HG03442 (cell line): ENCODE measurements at regions not wholly inside any gene's neighbourhood (a gene's known extent, or its start where the extent isn't known, plus 50 kb on each side); places are given as distances from the start of the nearest gene placed in this dataset.
"Not testable (repeated sequence)": the region's sequence is repeated elsewhere in the genome, so short reads cannot be mapped to it uniquely, and the experiment has no call there.

Source experiments
- ATAC-seq: cut with Tn5 transposase; IDR thresholded peaks from one replicate; pipeline ENCODE4 v1.9.1; 2021; ENCODE audit warnings: mild to moderate bottlenecking, moderate library complexity; ENCODE audit not compliant: unreplicated experiment

DNA sequence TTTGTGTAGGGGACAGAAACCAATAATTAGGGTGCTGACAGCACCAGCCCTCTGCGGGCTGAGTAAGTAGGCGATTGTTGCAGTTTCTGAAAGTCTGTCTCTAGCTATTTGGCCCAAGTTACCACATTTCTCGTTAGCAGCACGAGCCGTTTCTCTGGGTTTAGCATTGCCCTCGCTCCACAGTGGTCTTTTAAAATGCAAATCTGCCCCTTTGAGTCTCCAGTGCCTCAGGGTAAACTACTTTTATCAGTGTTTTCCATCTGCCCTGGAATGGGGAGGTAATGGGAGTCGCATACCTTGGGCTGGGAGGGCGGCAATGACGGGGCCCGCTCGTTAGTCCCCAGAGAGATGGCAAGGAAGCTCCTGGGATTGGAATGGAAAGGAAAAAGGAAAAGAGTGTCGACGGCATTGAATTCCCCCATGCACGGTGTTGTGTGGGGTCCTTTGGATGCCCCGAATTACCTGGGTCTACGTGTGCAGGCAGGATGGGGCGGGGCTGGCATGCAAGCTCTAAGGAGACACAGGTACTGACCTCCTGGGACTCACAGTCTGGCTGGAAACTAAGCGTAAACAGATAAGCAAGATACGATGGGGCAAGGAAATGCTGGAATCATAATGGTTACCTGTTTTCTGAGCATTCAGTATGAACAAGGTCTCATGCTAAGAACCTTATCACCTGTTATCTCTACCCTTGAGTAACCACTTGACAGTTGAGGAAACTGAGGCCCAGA, 131.8 kb upstream of the MAP1LC3B2 start:
- ATAC-seq, result no peak

DNA sequence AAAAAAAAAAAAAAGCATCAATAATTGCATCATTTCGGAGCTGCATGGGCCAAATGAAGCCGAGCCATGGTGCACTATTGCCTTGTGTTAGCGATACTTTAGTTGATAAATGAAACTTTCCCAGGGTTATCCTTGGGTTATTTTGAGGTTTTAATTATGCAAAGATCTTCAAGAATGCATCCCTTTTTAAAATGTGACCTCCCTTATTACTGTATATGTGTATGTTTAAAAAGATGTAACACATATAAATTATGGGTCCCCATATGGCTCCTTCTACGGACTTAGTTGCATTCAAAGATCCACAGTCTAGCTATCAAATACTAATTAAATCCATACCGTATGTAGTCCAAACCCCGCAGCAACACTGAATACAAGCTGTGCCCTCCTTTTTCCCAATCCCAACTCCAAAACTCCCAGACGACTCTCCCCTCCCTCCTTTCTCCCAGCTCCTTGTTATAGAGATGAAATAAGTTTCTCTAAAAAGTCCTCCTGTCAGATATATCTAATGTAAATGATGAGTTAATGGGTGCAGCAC, 129.3 kb upstream of the MAP1LC3B2 start:
- ATAC-seq, result no peak

DNA sequence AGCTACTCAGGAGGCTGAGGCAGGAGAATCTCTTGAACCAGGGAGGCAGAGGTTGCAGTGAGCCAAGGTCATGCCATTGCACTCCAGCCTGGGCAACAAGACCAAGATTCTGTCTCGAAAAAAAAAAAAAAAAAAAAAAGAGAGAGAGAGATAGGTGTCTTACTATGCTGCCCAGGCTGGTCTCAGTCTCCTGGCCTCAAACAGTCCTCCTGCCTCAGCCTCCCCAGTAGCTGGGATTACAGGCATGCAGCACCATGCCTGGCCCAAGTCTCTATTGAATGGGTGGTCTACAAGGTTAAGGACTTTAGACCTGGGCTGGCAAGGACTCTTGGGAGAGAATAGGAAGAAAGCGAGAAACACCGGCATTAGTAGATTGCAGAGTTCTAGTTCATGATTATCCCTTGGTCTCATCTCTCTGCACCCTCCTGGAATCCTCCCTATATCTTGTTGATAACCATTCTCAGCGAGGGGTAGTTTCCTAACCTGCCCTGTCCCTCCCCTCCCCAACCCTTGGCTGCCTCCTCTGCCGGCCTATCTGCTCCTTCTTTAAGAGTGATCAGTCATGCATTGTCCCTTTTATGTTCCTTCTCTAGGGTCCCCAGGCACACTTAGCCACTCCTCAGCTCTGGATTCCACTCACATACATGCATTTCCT, 128.1 kb upstream of the MAP1LC3B2 start:
- ATAC-seq, result no peak

DNA sequence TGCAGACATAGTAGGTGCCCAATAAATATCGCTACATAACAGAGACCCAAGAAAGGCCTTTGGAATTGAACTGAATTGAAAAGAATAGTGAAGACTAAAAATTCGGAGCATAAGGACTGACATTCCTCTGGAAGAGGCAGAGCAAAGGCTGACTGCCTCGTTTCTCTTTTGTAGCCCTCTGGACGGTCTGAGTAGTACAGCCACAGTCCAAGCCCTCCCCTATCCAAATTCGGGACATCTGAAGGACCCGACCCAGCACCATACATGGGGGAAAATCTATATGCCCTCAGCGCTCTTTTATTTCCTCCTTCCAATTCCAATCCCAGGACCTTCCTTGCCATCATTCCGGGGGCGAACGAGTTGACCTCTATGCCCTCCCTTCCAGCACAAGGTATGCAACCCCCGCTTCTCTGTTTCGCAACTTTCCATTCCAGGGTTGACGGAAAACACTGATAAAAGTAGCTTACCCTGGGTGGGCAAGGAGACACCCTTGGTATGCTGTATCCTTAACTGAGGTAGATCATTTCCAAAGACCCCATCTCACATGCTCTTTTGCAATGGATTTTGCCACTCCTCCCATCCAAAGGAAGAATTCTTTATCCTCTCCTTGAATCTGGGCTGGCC, 127.4 kb upstream of the MAP1LC3B2 start:
- ATAC-seq, result no peak

DNA sequence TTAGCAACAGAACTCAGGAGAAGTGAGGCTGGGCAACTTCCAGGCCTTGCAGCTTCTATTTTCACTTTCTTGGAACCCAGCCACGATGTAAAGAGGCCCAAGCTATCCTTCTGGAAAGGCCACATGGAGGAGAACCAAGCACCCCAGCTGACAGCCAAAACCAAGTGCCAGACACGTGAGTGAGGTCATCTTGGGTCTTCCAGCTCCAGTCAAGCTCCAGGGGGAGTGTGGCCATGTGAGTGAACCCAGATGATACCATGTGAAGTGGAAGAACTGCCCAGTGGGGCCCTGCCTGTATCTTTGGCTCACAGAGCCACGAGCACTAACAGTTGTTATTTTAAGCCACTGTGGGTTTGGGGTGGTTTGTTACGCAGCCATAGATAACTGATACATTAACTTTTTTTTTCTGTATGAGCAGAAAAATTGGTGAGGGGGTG, 126.8 kb upstream of the MAP1LC3B2 start:
- ATAC-seq, result no peak

DNA sequence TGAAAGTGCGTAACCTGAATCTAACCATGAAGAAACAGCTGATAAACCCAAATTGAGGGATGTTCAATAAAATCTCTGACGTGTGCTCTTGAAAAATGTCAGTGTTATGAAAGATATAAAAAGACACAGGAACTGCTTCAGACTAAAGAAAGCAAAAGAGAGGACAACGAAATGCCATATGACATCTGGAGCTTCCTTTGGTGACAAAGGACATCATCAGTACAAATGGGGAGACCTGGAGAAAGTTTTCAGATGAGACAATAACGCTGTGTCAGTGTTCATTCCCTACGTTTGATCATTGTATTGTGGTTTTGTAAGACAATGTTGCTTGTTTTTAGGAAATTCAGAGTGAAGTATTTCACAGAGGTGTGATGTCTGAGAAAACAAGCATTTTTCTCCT, 125.9 kb upstream of the MAP1LC3B2 start:
- ATAC-seq, result no peak

DNA sequence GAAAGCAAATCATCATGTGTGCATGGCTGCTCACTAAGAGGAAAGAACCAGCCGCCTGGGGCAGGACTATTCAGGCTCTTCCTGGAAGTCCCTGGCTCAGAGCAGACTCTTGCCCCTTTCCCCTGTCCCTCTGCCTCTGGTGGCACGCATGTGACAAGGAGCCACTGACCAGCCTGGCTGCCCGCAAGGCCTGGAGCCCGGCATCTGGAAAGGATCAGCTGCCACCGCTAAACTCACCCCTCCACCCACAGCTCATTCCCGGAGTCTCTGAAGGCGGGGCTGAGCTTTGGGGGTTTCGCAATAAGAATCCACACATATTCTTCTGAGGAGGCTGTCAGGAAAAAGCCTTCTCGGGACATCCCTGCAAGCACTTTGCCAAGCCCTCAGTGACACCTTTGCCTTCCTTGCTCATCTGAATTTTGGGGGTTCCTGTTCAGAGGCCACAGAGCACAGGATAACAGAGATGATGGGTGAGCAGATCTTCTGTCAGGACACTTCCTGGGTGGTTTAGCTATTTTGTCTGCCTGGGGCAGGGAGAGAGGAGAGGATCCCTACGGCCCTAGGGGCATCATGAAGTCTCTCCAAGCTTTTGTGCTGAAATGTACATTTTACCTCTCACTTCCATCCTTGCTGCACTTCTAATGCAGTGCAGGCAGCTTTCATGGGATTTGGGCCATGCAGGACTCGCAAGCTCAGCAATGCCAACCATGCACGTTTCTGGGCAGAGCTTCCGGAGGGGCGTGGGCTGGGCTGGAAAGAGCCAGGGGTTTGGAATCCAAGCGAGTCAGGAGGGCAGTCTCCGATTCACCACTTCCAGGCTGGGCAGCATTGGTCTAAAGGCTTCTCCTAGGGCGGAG, 124.8 kb upstream of the MAP1LC3B2 start:
- no peak for ATAC-seq

DNA sequence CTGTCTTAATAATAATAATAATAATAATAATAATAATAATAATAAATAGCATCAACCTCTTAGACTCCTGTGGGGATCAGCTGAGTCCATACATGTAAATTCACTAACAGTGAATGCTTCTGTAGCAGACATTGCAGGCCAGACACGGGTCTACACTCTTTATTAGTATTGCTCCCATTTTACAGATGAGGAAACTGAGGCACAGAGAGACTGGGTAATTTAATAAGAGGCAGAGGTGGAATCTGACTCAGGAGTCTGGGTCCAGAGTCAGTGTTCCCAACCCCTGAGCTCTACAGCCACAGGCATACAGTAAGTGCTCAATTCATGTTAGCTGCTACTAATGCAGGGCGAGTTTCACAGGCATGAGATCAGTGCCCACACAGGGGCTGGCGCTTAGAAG, 123.2 kb upstream of the MAP1LC3B2 start:
- ATAC-seq, result no peak

DNA sequence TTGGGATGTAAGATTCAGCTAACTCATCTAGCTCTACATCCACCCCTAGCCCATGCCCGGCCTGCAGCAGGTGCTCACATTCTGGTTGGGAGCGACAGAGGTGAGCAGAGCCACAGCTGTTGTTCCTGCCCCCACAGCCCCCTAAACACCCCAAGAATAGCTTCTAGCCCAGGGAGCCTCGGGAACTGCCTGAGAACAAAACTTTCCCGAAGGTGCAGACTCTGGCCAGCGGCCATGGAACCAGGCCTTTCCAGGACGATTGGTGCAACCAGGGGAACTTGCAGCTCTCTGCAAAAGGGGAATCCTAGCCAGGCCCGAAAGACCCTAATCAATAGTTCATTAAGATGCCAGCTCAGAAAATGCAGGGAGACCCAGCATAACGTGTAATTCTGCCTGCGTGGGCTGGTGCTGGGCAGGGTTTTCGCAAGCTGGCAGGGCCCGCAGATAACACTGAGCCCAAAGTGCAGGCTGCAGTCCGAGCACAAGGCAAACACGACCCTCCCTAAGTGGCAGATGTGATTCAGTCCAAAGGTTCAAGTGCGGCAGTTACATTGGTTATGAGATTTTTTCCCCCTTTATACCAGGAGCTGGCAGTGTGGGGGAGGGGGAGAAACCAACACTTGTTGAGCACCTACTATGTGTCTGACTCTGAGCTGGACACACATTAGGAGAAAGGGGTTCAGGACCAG, 122.5 kb upstream of the MAP1LC3B2 start:
- no peak for ATAC-seq

DNA sequence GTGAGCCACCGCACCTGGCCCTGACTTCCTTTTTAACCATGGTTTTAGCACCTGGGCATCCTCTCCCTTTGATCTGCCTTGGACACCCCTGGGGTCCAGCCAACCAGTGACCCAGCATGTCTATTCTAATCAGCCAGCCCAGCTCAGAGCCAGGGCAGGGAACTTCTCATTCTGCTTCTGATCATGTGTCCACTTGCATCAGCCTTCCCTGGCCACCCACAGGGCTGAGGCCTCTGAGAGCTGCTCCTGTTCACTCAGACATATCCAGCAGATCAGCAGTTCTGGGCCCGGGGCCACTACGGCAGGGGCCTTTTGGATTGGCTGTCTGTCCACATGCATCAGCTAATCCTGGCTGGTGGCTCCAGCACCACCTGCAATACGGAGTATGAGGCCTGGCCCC, 117.9 kb upstream of the MAP1LC3B2 start:
- no peak for ATAC-seq

DNA sequence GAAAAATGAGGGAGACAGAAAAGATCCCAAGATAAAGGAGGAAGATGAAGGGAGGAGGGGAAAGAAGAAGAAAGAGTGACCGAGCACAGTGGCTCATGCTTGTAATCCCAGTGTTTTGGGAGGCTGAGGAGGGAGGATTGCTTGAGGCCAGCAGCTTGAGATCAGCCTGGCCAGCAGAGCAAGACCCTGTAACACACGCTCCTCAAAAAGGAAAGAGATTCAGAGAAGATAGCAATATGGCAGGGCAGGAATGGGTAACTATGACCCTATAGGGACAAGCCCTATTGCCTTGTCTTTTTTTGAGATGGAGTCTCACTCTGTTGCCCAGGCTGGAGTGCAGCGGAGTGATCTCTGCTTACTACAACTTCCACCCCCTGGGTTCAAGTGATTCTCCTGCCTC, 116.9 kb upstream of the MAP1LC3B2 start:
- no peak for ATAC-seq

DNA sequence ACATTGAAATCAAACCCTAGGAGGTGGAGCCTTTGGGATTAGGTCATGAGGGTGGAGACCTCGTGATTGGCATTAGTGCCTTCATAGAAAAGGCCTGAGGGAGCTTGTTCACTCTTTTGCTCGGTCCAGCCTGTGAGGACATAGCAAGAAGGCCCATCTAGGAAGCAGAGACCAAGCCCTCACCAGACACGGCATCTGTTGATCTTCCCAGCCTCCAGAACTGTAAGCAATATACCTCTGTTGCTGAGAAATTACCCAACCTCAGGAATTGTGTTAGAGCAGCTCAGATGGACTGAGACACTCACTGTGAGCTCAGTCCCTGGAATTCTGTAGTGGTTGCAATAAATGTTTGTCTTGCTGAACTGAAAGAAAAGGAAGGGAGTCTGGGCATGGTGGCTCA, 116.2 kb upstream of the MAP1LC3B2 start:
- ATAC-seq, result no peak

DNA sequence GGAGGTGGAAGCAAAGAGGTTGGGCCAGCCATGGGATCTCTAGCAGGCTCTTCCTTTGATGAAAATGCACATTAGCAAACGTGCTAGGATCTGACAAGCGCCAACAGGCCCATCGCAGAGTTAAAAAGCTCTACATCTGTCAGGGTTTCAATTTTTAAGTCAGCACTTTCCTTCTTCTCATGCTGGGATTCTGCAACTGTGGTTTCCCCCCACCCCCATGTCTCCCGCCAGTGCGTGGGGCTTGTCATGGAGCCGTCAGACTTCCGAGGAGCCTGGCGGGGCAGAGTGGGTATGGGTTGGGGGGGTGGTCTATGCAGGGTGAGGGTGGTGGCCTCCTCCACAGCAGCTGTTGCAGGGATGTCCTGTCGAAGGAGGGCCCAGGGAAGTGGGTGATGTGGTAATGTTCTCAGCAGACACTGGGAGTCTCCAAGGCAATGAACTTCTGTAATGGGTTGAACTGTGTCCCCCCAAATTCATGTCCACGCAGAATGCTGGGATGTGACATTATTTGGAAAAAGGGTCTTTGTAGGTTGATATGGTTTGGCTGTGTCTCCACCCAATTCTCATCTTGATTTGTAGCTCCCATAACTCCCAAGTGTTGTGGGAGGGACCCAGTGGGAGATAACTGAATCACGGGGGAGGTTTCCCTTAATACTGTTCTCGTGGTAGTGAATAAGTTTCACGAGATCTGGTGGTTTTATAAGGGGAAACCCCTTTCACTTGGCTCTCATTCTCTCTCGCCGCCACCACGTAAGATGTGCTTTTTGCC, 115.2 kb upstream of the MAP1LC3B2 start:
- no peak for ATAC-seq

DNA sequence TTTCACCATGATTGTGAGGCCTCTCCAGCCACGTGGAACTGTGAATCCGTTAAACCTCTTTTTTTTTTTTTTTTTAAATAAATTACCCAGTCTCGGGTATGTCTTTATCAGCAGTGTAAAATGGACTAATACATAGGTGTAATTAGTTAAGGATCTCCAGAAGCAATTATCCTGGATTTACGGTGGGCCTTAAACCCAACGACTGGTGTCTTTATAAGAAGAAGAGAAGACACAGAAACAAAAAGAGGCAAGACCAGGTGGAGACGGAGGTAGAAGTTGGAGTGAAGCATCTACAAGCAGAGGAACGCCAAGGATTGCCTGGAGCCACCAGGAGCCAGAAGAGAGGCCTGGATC, 114.6 kb upstream of the MAP1LC3B2 start:
- no peak for ATAC-seq

DNA sequence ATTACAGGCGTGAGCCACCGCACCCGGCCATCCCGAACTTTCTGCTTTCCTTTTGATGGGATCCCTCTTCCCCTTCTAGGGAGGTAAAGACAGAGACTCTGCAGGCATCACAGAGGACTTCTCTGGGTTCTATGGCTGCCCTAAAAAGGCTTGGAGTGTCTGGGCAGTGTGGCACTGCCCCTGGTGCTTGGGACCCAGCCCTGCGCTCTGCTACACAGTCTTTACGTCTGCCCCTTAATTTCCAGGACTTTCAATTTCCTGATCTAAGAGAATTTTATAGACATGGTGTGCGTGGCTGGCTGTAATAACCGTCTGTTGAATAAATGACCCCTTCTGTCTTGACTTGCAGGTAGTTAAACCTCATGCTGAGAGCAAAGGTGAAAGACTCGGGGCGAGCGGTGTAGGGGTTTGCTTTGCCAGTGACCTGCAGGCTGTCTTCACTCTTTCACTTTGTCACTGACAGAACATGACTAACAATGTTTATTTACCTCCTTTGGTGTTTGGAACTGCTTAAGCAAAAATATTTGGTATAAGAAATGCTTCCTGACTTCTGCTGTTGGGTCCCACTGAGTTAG, 110.9 kb upstream of the MAP1LC3B2 start:
- no peak for ATAC-seq

DNA sequence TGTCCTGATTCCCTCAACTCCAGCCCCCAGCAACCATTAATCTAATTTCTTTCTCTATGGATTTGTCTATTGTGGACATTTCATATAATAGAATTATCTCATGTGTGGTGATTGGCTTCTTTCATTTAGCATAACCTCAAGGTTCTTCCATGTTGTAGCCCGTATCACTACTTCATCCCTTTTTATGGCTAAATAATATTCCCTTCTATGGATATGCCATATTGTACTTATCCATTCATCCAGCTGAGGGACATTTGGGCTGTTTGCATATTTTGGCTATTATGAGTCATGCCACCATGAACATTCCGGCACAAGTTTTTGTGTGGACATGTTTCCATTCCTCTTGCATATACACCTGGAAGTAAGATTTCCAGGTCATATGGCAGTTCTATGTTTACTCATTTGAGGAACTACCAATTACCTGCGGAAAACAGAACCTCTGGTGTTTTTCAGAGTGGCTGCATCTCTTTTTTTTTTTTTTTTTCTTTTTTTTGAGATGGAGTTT, 108.7 kb upstream of the MAP1LC3B2 start:
- no peak for ATAC-seq

DNA sequence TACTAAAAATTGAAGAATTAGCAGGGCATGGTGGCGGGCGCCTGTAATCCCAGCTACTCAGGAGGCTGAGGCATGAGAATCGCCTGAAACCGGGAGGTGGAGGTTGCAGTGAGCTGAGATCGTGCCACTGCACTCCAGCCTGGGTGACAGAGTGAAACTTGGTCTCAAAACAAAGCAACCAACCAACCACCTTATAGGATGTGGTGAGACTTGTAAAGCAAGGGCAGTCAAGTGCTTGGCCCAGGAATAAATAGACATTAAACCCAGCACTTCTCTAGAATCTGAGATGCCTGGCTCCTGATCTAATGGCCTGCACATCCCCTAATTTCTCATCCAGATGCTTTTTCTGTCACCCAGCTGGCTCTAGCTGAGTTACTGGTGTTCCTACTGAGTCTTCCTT, 106.2 kb upstream of the MAP1LC3B2 start:
- not testable (repeated sequence) for ATAC-seq

DNA sequence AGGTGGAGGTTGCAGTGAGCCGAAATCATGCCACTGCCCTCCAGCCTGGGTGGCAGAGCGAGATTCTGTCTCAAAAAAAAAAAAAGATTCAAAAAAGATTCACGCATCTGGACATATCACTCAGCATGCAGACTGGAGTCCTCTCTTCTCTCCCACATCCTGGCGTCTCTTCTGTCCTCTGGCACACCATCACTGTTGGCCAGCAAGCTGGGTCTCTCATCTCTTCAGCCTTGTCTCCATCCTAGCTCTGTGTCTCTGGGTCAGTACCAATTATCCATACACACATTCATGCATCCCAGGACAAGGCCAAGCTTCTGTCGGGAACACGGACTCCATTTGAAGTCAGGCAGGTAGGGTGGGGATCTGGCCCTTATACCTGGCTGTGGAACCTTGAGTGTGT, 105.5 kb upstream of the MAP1LC3B2 start:
- no peak for ATAC-seq

DNA sequence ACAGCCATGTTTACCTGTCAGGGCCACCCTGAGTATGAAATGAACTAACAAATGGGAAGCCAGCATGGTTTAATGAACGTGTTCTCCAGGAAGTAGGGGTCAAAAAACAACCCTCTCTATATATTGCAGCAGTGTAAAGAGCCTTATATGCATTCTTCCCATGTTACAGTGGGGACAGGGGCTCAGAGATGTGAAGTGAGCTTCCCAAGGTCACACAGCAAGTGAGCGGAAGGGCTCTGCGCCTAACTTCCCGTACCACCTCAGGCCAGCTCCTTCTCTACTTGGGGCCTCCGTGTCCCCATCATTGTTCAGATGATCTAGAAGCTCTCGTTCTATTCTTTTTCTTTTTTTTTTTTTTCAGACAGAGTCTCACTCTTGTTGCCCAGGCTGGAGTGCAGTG, 105.1 kb upstream of the MAP1LC3B2 start:
- no peak for ATAC-seq
